OCI-LY3 (cell line): ENCODE measurements at regions not wholly inside any gene's neighbourhood (a gene's known extent, or its start where the extent isn't known, plus 50 kb on each side); places are given as distances from the start of the nearest gene placed in this dataset.

Source experiments
- EZH2phosphoT487 ChIP-seq: fragments of 200-600 bp; shearing (Covaris generic); IDR thresholded peaks from 2 replicates; pipeline ENCODE4 v1.6.1; 2018; ENCODE audit warnings: antibody characterized with exemption, mixed run types, low read depth
- TF ChIP-seq, protein P1 (sequence below): fragments of 200-600, 300-600 bp; sonication (generic); IDR thresholded peaks from 2 replicates; pipeline ENCODE4 v1.5.1; 2014; ENCODE audit warnings: antibody characterized with exemption, low read length, low read depth

GRCh38 chr1:97014426-97014825, 292.8 kb downstream of the PTBP2 start:
- TF ChIP-seq, protein P1, sequence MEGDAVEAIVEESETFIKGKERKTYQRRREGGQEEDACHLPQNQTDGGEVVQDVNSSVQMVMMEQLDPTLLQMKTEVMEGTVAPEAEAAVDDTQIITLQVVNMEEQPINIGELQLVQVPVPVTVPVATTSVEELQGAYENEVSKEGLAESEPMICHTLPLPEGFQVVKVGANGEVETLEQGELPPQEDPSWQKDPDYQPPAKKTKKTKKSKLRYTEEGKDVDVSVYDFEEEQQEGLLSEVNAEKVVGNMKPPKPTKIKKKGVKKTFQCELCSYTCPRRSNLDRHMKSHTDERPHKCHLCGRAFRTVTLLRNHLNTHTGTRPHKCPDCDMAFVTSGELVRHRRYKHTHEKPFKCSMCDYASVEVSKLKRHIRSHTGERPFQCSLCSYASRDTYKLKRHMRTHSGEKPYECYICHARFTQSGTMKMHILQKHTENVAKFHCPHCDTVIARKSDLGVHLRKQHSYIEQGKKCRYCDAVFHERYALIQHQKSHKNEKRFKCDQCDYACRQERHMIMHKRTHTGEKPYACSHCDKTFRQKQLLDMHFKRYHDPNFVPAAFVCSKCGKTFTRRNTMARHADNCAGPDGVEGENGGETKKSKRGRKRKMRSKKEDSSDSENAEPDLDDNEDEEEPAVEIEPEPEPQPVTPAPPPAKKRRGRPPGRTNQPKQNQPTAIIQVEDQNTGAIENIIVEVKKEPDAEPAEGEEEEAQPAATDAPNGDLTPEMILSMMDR, result no peak
- no peak for TF ChIP-seq EZH2phosphoT487
